Keratinocyte (primary cell): ENCODE measurements at regions not wholly inside any gene's neighbourhood (a gene's known extent, or its start where the extent isn't known, plus 50 kb on each side); places are given as distances from the start of the nearest gene placed in this dataset.

Experiments used
- EZH2 ChIP-seq: IDR thresholded peaks from one replicate; pipeline ENCODE4 v1.6.1; 2012; ENCODE audit warnings: inconsistent platforms, mild to moderate bottlenecking, low read length, moderate library complexity
- TF ChIP-seq, protein P1 (sequence below), 3 experiments: IDR thresholded peaks in 1 of 3; conservative IDR thresholded peaks in 1 of 3; optimal IDR thresholded peaks in 1 of 3; 2 replicates in 2 of 3; 3 replicates in 1 of 3; pipeline versions ENCODE3 to v1.5.1; 2011; ENCODE audit warnings: low read length in 3 of 3, mild to moderate bottlenecking in 3 of 3, moderate library complexity in 2 of 3, control low read depth in 1 of 3, inconsistent platforms in 1 of 3; ENCODE audit not compliant: insufficient read depth in 2 of 3; ENCODE audit errors: extremely low read depth in 1 of 3

DNA sequence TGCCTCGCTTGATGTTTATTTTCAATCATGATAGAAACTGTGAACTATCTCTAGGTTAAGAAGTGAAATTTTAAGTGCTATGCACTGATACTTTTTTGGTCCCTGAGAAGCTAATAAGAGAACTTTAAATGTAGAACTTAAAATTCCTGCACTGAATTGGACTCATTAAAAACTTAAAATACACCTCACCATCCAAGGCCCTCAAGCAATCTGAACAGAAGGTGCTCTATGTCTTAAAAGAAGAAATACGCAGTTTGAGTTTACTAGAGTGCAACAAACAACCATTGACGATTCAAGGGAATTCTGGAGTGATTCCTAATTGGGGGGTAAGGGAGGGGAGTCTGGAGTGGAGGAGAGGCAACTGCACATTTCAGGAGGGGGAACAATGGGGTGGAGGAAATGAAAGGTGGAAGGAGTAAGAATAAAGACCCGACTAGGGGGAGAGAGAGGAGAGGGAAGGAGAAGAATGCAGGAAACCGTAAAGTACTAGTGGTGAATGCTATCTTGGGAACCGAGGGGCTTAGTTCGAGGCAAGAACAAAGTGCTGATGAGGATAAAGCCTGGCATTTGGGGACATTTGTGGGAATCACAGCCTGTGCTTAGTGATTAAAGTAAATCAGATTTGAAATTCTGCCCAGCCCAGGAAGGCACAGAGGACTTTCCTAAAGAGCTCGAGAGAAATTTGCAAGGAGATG lies 389.7 kb downstream of the AACS start:
- TF ChIP-seq, protein P1, sequence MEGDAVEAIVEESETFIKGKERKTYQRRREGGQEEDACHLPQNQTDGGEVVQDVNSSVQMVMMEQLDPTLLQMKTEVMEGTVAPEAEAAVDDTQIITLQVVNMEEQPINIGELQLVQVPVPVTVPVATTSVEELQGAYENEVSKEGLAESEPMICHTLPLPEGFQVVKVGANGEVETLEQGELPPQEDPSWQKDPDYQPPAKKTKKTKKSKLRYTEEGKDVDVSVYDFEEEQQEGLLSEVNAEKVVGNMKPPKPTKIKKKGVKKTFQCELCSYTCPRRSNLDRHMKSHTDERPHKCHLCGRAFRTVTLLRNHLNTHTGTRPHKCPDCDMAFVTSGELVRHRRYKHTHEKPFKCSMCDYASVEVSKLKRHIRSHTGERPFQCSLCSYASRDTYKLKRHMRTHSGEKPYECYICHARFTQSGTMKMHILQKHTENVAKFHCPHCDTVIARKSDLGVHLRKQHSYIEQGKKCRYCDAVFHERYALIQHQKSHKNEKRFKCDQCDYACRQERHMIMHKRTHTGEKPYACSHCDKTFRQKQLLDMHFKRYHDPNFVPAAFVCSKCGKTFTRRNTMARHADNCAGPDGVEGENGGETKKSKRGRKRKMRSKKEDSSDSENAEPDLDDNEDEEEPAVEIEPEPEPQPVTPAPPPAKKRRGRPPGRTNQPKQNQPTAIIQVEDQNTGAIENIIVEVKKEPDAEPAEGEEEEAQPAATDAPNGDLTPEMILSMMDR (optimal IDR thresholded peaks at IDR 0.05 in 1 of 3, IDR thresholded peaks at IDR 0.05 in 1 of 3, conservative IDR thresholded peaks at IDR 0.05 in 1 of 3; ENCODE audit: extremely low read depth in 1 of 3, insufficient read depth in 2 of 3, low read length in 3 of 3) = no peak
- TF ChIP-seq EZH2 = no peak
